Esophagus (tissue), 2 donors: ENCODE measurements at regions not wholly inside any gene's neighbourhood (a gene's known extent, or its start where the extent isn't known, plus 50 kb on each side); places are given as distances from the start of the nearest gene placed in this dataset.

Source experiments
- H3K27ac ChIP-seq, 2 donors: one replicate each; pipeline ENCODE4 v1.5.1; 2013; ENCODE audit warnings: low read depth in 2 of 2, mild to moderate bottlenecking in 2 of 2, inconsistent platforms in 1 of 2, low read length in 1 of 2, moderate library complexity in 1 of 2
- H3K27me3 ChIP-seq, 2 donors: one replicate each; pipeline ENCODE4 v1.6.1; 2013; ENCODE audit warnings: low read length in 2 of 2, control low read depth in 1 of 2, mild to moderate bottlenecking in 1 of 2; ENCODE audit not compliant: insufficient read depth in 2 of 2, control insufficient read depth in 1 of 2
- H3K36me3 ChIP-seq, 2 donors: one replicate each; pipeline ENCODE4 v1.6.1; 2013; ENCODE audit warnings: low read length in 1 of 2; ENCODE audit not compliant: control insufficient read depth in 2 of 2, insufficient read depth in 2 of 2
- H3K4me1 ChIP-seq, 2 donors: one replicate each; pipeline ENCODE4 v1.6.1; 2013; ENCODE audit warnings: low read length in 1 of 2; ENCODE audit not compliant: control insufficient read depth in 2 of 2, insufficient read depth in 2 of 2
- H3K4me3 ChIP-seq, 2 donors: one replicate each; pipeline ENCODE4 v1.5.1; 2013; ENCODE audit warnings: low read length in 2 of 2, mild to moderate bottlenecking in 2 of 2, low read depth in 1 of 2, moderate library complexity in 1 of 2
- H3K9me3 ChIP-seq, 2 donors: one replicate each; pipeline ENCODE4 v1.6.1; 2013; ENCODE audit warnings: mild to moderate bottlenecking in 2 of 2, low read depth in 1 of 2, low read length in 1 of 2, moderate library complexity in 1 of 2; ENCODE audit not compliant: control insufficient read depth in 2 of 2, insufficient read depth in 1 of 2
- WGBS, 2 donors: extraction: QIAGEN DNeasy Blood & Tissue Kit; methylation state at CpG; one replicate each; pipeline ENCODE4 v1.1.7; 2013; 5-methylcytosine and 5-hydroxymethylcytosine counted together
- donor health status: healthy with polysubstance abuse.
- donor health status: Bipolar disorder and iron deficiency.

- no peaks in the 10 kb centered on the region for H3K27me3 ChIP-seq
- no peak overlapping the region for H3K4me3 ChIP-seq
- no peaks in the 10 kb centered on the region for H3K36me3 ChIP-seq
- no peak overlapping the region for H3K27ac ChIP-seq
- peaks cover 0 to 4% of the 10 kb centered on the region in 2 donors for H3K9me3 ChIP-seq
- H3K4me1 ChIP-seq: peaks cover 0 to under 1% of the 10 kb centered on the region in 2 donors
- whole genome bisulfite sequencing, 2 donors: 90 to 94% methylated on average over 4 of the region's 4 CpGs
These were observed 207.7 kb upstream of the FGGY start for GRCh38 chr1:59089036-59089798.

- Histone ChIP-seq H3K9me3 (peaks cover 0 to 4% of the 10 kb centered on the region in 2 donors), H3K4me3 (no peak overlapping the region), H3K36me3 (no peaks in the 10 kb centered on the region), H3K4me1 (no peaks in the 10 kb centered on the region), H3K27ac (no peak overlapping the region), H3K27me3 (no peaks in the 10 kb centered on the region)
- WGBS, 2 donors: 71 to 79% methylated on average over 4 of the region's 4 CpGs
These were observed 206.9 kb upstream of the FGGY start for GRCh38 chr1:59089922-59090457.

GRCh38 chr1:59092126-59092525 lies 204.8 kb upstream of the FGGY start:
- H3K9me3 ChIP-seq: peaks cover 0 to 4% of the 10 kb centered on the region in 2 donors

GRCh38 chr1:59094001-59094400 lies 202.9 kb upstream of the FGGY start:
- Histone ChIP-seq H3K27ac (no peak overlapping the region), H3K9me3 (peaks cover 0 to 4% of the 10 kb centered on the region in 2 donors), H3K27me3 (no peaks in the 10 kb centered on the region)

More at GRCh38 chr1:59092126-59092525, 204.8 kb upstream of the FGGY start:
- no peaks in the 10 kb centered on the region for H3K27me3 ChIP-seq
- no peaks in the 10 kb centered on the region for H3K36me3 ChIP-seq
- WGBS, 2 donors: 82% methylated on average over 3 of the region's 3 CpGs
- H3K4me3 ChIP-seq: no peak overlapping the region
- no peak overlapping the region for H3K27ac ChIP-seq
- H3K4me1 ChIP-seq: no peaks in the 10 kb centered on the region

GRCh38 chr1:59096501-59096900 lies 200.4 kb upstream of the FGGY start:
- Histone ChIP-seq H3K4me1 (no peaks in the 10 kb centered on the region), H3K27ac (no peak overlapping the region), H3K4me3 (no peak overlapping the region), H3K9me3 (no peaks in the 10 kb centered on the region), H3K27me3 (no peaks in the 10 kb centered on the region), H3K36me3 (no peaks in the 10 kb centered on the region)
- WGBS, 2 donors: 87 to 91% methylated on average over 8 of the region's 8 CpGs

More at GRCh38 chr1:59094001-59094400, 202.9 kb upstream of the FGGY start:
- H3K4me3 ChIP-seq: no peak overlapping the region
- WGBS, 2 donors: 76 to 80% methylated on average over 4 of the region's 4 CpGs
- H3K4me1 ChIP-seq: no peaks in the 10 kb centered on the region
- H3K36me3 ChIP-seq: no peaks in the 10 kb centered on the region

GRCh38 chr1:59098655-59099054 lies 198.2 kb upstream of the FGGY start:
- Histone ChIP-seq H3K27ac (no peak overlapping the region), H3K27me3 (no peaks in the 10 kb centered on the region), H3K9me3 (no peaks in the 10 kb centered on the region), H3K4me3 (no peak overlapping the region), H3K4me1 (no peaks in the 10 kb centered on the region), H3K36me3 (no peaks in the 10 kb centered on the region)
- 68 to 73% methylated on average over 2 of the region's 2 CpGs for WGBS, 2 donors

- WGBS, 2 donors: 81 to 100% methylated on average over 1 of the region's 1 CpG
These were observed 196.1 kb upstream of the FGGY start for GRCh38 chr1:59100708-59101374.

GRCh38 chr1:59101518-59101917 lies 195.4 kb upstream of the FGGY start:
- Histone ChIP-seq H3K9me3 (no peaks in the 10 kb centered on the region), H3K27me3 (no peaks in the 10 kb centered on the region), H3K27ac (no peak overlapping the region), H3K4me1 (no peaks in the 10 kb centered on the region), H3K36me3 (no peaks in the 10 kb centered on the region), H3K4me3 (no peak overlapping the region)
- 50 to 74% methylated on average over 2 of the region's 2 CpGs for WGBS, 2 donors

More at GRCh38 chr1:59100708-59101374, 196.1 kb upstream of the FGGY start:
- no peak overlapping the region for H3K4me3 ChIP-seq
- no peaks in the 10 kb centered on the region for H3K27me3 ChIP-seq
- no peaks in the 10 kb centered on the region for H3K4me1 ChIP-seq
- H3K27ac ChIP-seq: no peak overlapping the region
- no peaks in the 10 kb centered on the region for H3K36me3 ChIP-seq
- H3K9me3 ChIP-seq: no peaks in the 10 kb centered on the region

GRCh38 chr1:59103457-59103856 lies 193.4 kb upstream of the FGGY start:
- no peaks in the 10 kb centered on the region for H3K4me1 ChIP-seq
- no peaks in the 10 kb centered on the region for H3K9me3 ChIP-seq
- WGBS, 2 donors: 93 to 95% methylated on average over 4 of the region's 4 CpGs
- no peak overlapping the region for H3K4me3 ChIP-seq
- no peak overlapping the region for H3K27ac ChIP-seq
- no peaks in the 10 kb centered on the region for H3K27me3 ChIP-seq
- H3K36me3 ChIP-seq: no peaks in the 10 kb centered on the region
